Fibroblast of peridontal ligament (primary cell): ENCODE measurements at regions not wholly inside any gene's neighbourhood (a gene's known extent, or its start where the extent isn't known, plus 50 kb on each side); places are given as distances from the start of the nearest gene placed in this dataset.

ENCODE experiments used
- DNase-seq: peaks from one replicate; pipeline ENCODE4 v3.0.0-alpha.2; 2010; ENCODE audit errors: extremely low read depth

DNA sequence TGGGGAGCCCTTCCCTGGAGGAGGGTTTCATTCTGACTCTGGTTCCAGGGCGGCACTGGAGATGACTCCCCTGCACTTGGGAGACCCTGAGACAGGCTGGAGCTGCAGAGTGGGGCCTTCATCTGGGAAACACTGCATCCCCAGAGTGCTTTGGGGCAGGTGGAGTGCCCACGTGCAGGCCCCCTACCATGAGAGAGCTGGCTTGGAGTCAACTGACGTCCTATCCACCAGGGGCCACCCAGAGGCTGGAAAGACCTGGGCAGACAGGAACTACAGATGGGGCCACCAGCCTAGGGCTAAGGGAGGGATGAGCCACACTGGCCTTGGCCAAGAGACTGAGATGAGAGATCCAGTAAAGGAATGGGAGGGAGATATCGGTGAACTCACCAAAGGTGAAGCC lies 153.8 kb downstream of the ASB1 start:
- DNase-seq, result no peak

DNA sequence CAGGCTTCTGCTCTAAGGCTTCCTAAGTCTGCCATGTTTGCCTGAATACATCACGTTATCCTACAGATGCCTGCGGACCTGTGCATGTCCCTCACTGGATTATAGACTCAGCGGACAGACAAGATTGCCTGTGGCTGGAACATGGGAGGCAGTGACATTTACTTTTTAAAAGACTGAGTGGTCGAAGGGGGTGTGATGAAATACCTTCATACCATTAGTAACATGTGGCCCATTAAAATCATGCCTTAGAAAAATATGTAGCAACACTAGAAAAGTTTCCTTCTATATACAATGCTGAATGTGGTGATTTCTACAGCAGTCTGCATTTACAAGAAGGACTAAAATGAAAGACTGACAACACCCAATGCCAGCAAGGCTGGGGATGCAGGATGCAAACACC lies 154.4 kb downstream of the ASB1 start:
- DNase-seq, result no peak

DNA sequence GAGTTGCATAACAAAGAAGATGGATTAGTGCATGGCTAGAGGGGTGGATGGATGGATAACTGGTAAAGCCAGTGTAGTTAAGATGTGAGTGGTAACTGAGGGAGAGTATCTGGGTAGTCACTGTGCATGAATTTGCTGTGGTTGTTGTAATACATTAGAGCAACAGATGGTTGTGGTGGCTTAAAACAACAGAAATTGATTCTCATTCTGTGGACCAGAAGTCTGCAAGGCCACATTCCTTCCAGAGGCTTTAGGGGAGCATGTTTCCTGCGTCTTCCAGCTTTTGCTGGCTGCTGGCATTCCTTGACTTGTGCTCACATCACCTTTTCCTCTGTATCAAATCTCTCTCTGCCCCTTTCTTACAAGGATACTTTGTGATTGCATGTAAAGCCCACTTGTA lies 155.4 kb downstream of the ASB1 start:
- peak; percentile 59 for DNase-seq

DNA sequence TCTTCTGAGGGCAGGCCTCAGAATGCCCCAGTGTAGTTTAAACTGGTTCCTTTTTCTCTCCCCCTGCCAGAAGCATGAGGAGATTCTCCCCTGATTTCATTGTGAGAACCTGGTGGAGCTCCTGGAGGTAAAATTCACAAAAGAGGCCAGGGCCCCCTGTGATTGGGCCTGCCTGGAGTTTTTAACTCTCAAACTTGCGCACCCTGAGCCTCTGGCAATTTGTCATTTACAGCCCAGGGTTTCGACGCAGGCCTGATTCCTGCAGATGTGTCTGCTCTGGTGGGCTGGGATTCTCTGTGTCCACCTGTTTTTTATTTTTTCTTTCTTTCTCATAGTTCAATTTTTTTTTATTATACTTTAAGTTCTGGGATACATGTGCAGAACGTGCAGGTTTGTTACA lies 157.9 kb downstream of the ASB1 start:
- no peak for DNase-seq

DNA sequence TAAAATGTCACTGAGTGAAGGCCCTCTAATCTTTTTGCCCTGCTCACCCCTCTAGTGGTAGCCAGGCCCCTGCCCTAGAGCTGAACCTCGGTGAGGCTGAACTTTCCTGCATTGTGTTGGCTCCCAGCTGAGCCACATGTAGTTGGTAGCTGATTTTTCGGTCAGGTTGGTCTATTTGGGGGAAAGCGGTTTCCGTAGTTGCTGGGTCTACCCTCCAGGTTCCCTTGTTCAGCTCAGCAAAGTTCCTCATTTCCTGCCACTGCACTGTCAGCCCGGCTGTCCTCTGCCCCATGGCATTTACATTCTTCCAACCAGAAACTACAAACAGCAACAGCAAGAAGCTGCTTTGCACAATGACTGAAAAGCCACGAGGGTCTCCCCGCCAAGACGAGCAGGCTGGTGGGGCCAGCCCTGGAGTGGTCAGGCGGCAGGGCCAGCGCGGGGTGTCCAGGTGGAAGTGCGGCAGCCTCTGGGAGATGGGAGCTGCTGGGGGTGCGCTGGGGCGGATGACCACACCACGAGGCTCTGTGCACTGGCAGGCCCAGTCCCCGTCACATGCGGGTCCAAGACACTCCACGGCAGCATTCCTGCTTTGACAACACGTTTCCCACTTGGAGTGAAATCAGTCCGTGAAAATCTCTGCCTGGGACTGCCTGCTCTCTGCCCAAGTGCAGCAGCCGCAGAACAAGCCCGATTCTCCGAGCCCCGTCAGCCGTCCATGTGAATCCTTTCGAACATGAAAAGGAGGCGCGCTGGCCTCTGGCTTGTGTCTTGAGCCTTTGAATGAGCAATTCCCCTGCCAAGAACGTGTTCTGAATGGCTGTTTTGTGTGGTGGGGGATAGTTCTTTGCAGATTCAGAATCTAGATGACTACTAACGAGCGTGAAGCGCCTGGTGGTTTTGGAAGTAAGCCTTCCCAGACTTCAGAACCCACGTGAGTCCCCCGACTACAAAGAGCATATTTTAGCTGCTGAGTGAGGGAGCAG lies 159.4 kb downstream of the ASB1 start:
- peak; percentile 8 for DNase-seq

DNA sequence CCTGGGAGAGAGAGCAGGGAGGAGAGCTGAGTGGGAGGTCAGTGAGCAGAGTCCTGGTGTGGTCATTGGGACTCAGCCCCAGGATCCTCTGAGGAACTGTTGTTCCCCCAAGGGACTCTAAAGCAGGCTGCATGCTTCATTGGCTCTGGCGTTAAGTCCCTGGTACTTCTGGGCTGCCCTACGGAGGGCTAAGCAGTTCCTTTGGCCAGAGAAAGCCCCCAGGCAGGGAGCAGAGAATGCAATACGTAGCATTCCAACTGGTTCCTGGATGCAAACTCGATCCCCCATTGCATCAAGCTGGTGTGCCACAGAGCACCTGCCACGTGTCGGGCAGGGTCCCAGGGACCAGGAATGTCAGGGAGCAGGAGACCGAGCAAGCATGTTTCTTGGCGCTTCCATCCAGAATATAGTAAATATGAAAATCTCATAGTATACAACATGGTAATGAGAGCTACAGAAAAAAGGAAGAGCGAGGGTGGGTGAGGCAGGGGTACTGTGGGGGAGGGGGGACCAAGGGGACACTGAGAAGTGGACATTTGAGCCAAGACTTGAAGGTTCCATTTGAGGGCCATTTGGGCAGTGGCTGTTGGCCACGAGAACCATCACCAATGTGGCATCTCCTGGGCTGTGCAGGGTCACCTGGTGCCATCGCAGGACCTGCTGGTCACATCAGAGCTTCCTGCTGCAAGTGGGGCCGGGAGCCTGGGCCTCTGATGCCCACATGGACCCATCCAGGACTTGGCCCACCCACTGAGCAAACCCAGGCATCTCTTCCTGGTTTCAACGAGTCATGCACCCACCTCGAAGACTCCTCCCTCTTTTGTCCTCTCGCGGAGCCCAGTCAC lies 160.4 kb downstream of the ASB1 start:
- DNase-seq, result no peak

DNA sequence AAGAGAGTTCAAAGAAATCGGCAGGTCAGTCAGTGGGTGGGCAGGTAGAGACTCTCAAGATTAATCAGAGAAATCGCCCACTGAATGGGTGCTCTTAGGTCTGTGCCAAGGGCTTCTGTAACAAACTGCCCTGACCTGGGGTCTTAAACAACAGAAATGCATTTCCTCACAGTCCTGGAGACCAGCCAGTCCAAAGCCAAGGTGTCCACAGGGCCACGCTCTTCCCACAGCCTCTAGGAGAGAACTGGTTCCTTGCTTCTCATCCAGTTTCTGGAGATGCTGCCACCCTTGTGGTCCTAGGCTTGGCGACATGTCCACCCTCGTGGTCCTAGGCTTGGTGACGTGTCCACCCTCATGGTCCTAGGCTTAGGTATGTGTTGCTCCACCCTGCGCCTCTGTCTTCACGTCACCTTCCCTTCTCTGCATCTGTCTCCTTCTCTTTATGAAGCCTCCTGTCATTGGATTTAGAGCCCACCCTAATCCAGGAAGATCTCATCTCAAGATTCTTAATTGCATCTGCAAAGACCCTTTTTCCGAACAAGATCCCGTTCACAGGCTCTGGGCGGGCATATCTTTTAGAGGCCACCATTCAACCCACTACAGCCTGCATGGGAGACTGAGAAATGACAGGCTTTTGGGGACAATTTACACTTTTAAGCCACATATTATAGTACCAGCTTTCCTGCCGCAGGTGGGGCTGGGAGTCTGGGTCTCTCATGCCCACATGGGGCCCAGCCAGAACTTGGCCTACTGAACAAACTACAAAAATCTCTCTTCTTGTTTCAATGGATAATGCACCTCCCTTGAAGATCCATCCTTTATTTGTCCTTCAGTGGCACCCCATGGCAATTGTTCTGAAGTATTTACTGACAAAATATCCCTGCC lies 161.3 kb downstream of the ASB1 start:
- DNase-seq, result no peak

DNA sequence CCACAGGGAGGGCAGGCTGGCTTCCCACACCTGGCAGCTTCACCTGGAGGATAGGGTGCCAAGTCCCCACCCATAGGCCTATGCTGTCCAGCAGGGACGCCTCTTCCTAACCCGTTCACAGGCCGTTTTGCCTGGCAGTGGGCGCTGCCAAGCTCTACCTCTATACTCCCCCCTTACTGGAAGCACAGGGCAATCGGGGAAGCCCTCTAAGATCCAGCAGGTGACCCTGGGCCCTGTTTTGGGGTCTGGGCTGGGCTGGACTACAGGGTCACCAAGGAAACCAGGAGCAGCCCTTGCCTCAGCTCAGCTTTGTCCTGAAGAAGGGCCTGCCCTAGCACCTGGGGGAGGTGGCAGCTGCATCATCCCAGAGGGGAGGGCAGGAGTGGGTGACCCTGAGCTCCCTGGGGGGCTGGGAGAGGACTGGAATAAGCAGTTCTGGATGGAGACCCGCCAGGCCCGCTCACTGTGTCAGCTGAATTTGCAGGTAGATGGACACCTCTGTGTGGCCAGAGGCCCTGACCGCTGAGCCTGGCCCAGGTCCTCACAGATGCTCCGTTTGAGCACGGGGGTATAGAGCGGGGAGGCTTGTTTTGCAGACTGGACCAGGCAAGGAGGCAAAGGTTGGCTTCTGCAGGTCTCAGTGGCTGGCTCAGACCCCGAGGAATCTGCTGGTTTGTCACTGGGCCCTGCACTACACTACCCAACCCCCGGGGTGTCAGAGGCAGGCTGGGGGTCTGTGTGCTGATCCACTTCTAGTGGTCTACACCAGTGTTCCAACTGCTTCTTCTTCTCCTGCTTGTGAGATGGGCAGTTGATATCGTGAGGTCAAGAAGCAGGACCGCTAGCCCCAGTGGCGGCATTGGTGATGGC lies 163.1 kb downstream of the ASB1 start:
- DNase-seq, result no peak

DNA sequence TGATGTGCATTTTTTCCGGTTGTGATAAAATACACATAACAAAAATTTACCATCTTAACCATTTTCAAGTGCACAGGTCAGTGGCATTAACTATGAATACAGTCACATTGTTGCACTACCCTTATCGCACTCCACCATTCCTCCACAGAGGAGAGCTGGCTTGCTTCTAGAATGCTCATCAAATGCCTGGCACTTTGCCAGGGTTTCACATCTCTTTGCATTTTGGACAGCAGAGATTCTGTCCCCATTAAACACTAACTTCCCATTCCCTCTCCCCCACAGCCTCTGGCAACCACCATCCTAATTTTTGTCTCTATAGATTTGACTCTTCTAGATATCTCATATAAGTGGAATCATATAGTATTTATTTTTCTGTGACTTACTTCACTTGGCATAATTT lies 165.0 kb downstream of the ASB1 start:
- DNase-seq, result no peak

DNA sequence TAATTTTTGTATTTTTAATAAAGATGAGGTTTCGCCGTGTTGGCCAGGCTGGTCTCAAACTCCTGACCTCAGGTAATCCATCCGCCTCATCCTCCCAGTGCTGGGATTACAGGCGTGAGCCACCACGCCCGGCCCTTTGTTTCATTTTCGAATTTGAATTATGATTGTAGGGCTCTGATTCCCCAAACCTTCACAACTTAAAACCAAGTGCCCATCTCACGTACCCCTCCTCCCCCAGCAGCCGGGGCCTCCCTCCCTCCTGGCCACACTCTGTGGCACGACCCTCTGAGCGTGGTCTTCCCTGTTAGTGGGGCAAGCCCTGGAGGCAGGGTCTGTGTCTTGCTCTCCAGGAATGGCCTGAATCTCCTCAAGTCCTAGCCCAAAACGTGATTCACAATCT lies 166.5 kb downstream of the ASB1 start:
- DNase-seq, result no peak

DNA sequence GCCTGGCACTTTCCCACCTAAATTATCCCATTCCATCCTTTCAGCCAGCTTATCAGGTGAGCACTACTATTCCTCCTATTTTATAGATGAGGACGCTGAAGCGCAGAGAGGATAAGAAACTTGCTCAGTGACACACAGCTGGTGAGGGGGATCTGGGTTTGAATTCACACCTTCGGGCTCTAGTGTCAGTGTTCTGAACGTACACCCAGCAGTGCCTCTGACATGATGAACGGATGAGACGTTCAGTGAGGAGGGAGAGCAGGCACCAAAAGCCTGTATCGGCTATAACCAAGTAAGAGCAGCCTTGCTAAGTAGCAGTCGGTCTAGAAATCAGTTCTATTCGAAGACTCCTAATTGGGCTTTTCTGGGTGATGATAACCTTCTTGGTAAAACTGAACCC lies 167.0 kb downstream of the ASB1 start:
- DNase-seq, result no peak

DNA sequence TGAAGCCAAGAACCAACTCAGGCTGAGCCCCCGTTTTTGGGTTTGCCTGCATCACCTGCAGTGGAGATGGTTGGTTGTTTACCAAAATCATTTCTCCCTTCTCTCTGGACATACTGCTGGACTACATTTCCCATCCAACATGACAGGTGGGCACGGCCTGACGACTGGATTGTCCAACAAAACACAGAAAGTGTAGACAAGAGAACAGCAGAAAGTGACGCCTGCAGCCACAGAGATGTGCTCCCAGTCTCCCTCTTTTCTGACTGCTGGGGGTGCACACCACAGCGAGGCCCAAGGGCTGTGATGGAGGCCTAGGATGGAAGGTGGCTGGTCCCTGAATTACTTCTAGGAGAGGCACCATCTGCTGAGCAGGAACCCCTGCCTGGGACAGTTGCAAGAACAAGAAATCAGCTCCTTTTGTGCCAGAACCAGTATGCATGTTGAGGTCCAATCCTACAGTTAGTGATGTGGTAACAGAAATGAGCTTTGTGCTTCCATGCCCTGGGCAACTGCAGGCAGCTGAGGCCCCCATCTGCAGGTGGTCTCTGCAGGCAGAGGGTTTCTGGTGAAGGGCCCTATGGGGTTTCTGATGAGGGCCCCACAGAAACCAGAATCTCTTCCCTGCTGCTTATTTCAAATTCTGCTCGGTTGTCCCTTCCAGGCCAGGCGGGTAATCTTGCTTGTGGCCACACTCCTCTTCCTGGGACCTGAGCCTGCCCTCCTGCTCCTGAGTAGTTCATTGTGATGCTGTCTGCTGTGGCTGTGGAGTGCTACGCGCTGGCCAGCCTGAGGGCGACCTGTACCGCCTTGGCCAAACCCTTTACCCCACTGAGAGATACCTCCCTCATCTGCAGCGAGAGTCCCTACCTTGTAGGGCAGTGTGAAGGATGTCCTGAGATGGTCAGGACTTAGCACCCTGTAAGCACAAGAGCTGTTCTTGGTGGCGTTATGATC lies 168.3 kb downstream of the ASB1 start:
- no peak for DNase-seq

DNA sequence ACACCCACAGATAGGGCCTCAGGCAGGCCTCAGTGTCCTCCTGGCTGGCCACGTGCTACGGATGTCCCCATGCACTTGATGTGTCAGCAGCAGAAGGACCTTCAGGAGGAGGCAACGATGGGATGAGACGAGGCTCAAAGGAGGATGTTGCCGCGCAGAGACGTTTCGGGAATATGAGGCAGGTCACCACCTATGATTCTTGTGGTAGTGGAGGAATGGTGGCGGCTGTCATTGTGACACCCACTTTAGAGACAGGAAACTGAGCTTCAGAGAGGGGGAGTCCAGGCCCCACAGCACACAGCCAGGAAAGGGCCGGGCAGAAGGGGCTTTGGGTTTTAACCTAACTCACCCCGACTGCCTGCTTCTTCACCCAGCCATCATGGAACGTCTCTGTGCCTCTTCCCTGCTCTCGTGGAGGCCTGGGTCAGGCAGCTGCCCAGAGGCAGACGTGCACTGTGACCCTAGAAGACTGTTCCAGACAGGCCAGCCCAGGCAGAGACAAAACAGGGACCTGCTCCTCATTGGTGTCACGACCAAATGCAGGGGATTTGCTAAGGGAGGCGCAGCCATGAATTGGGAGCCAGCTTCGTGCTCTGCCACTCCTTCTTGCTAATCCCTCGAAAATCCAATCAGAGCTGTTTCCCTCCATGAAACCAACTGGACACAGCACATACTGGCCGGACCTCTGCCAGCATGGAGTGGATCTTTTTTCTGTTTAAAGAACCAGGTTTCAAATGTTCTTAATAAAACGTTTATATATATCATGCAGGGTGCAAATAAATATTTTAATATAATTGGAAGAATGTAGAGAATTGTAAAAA lies 169.2 kb downstream of the ASB1 start:
- DNase-seq, result no peak

DNA sequence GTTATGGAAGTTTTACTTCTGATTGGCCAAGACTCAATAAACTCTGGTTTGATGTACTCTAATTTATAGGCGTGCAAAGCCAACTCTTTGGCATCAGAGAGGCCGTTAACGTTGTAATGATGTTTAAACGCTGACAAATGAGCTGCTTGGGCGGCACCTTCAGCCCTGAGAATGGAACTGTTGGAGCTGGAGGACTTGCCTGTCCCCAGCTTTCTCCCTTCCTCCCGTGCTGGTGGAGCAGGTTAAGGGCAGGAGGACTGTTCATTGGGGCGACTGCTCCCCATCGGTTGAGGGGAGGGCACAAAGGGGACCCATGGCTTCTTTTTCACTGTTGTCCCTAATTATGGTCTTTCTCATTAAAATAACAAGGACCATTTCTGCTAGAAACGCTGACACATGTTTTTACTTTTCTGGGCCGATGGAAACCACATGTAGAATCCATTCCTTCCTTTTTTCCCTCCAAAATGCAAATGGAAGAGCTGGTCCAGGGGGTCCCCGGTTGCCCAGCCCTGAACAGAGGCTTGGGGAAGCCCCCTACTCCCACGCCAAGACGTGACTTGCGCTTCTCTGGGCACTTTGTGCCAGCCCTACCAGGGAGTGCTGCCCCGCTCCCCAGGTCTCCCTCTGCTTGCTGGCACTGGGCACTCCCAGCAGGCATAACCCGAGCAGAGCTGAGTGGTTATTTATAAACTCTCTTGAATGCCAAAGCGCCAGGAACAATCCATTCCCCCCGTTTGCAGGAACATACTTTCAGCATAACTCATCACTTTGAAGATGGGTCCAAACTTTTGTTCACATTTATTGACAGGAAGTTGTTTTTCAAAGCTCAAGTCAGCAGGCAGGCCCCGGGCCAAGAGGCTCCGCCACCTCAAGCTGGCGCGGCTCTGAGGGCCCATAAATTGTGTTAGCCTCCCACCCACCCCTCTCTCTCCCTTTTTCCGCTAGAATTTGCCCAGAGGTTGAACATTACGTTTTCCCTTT lies 170.1 kb downstream of the ASB1 start:
- DNase-seq, result peak; percentile 93

DNA sequence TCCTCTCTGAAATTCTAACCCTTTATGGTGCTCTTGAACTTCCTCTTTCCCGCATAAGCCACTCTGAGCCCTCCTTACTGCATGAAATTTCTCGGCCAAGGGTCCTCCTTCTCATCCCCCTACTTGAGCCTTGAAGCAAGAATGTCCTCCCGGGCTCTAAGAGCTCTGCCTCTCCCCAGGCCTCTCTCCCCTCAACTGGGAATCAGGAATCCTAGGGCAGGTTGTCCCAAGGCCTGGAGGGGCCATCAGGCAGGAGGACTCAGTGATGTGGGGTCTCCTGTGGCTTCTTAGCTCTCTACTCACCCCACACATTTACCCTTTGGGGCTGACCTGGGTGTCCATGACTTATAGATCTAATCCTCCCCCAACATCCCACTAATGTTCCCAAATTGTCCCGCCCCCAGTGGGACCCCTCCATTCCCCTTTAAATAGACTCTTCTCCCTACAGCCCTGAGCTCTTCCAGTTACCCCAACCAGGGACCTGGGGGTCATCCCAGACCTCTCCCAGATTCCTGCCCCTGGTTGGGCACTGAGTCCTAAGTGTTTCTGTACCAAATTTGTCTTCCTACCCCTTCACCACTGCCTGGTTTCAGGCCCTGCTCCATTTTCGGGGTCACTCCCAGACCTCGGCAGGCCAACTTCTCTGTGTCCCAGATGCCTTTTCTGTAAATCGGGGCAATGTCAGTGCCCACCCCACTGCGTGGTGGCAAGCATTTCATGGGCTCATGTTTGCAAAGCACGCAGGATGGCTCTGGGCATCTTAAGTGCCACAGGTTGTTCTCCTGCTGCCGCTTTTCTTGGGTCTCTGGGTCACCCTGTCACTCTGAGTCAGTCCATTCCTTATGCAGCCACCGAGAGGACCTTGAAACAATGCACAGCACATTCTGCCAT lies 171.2 kb downstream of the ASB1 start:
- DNase-seq, result no peak

DNA sequence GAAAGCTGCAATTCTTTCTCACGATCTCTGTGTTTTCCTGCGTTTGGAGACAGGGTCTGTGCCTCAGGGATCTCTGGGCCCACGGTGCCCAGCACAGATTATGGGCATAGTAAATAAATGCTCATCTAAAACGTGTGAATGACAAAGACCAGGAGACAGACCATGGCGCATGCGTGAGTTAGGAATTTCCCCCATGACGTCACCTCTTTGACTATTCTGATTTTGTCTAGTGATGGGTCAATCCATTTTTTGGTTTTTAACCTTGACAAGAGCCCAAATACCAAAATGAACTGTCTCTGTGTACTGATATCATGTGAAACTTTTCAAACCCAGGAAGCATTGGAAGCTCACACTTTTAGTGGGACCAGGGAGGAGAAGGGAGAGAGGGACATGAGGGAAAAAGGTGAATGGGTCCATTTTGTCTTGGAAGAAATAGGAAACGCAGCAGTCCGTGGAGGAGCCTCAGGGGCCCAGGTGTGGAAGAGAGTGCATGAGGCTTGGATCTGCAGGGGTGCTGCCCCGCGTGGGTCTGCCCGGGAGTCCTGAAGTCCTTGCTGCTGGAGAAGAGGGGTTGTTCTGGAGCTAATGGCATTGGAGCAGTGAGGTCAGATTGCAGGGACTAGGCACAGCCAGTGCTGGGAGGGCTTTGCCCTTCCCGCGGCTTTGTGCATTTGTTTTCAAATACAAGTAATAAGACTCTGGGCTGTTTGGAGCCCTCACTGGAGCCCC lies 172.2 kb downstream of the ASB1 start:
- no peak for DNase-seq
